Thyroid gland (tissue), 4 donors: ENCODE measurements at regions not wholly inside any gene's neighbourhood (a gene's known extent, or its start where the extent isn't known, plus 50 kb on each side); places are given as distances from the start of the nearest gene placed in this dataset.
"Not testable (repeated sequence)": the region's sequence is repeated elsewhere in the genome, so short reads cannot be mapped to it uniquely, and the experiment has no call there.

Experiments used
- CTCF ChIP-seq, 6 experiments: fragments of 200-600 bp in 3 of 6; fragments of 450-650 bp in 3 of 6; sonication (generic) in 3 of 6; IDR thresholded peaks; one replicate each; pipeline ENCODE4 v1.5.1; 2016 to 2019; ENCODE audit warnings: antibody characterized with exemption in 6 of 6, mild to moderate bottlenecking in 2 of 6, inconsistent platforms in 1 of 6, moderate library complexity in 1 of 6
- POLR2A ChIP-seq, 2 donors: fragments of 450-650 bp; IDR thresholded peaks; one replicate each; pipeline ENCODE4 v1.6.1; 2017; ENCODE audit warnings: antibody characterized with exemption in 2 of 2, mild to moderate bottlenecking in 2 of 2, moderate library complexity in 1 of 2

DNA sequence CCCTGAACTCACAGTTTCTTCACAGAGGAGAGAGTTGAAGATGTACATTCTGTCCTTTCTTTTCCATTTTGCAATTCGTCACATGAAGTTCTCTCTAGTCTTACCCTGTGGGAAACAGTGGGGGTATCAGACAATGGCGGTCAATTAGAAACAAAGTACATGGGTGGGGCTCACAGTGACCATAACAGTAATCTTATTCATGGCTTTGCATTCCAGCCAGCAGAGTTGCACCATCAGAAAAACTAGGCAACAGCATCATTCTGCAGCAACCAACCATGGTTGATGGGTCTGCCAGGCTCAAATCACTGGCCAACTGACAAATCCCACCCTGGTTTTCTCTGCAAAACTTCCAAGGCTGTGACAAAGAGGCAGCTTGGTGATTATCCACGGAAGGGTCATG, 414.7 kb upstream of the TSPY4 start:
- not testable (repeated sequence) for TF ChIP-seq POLR2A, CTCF (IDR thresholded peaks at IDR 0.05)
